OCI-LY7 (cell line): ENCODE measurements at regions not wholly inside any gene's neighbourhood (a gene's known extent, or its start where the extent isn't known, plus 50 kb on each side); places are given as distances from the start of the nearest gene placed in this dataset.

Source experiments
- BruUV-seq: library from RNA; stranded (reverse); fragments of 400-500 nt; replicated peaks from 2 replicates; lab custom pipeline; 2021; lab: Mats Ljungman, UMichigan
- CTCF ChIA-PET: fragments of 300-600 bp; sonication (Branson Sonifier 250); formaldehyde crosslinking; loops from one replicate; lab custom pipeline; 2022; ENCODE audit warnings: antibody characterized with exemption; ENCODE audit not compliant: unreplicated experiment; lab: Charles Lee
- POLR2A ChIA-PET: fragments of 300-600 bp; sonication (Branson Sonifier 250); formaldehyde crosslinking; loops from one replicate; lab custom pipeline; 2022; ENCODE audit warnings: antibody characterized with exemption; lab: Charles Lee
- DNase-seq: peaks from one replicate; pipeline ENCODE4 v3.0.0-alpha.2; 2015; ENCODE audit warnings: low spot score
- H2AFZ ChIP-seq: fragments of 200-600 bp; sonication (generic), shearing (Covaris generic); 2 replicates; pipeline ENCODE4 v1.6.1; 2014; ENCODE audit warnings: mild to moderate bottlenecking, antibody characterized with exemption, low read length, moderate library complexity
- H3K27ac ChIP-seq: fragments of 200-600 bp; sonication (generic); 2 replicates; pipeline ENCODE4 v1.5.1; 2014; ENCODE audit warnings: mixed run types, low read depth, mild to moderate bottlenecking, moderate library complexity, low read length, inconsistent platforms; ENCODE audit not compliant: poor library complexity, severe bottlenecking
- H3K36me3 ChIP-seq: fragments of 200-600 bp; sonication (generic); 2 replicates; pipeline ENCODE4 v1.6.1; 2014; ENCODE audit warnings: mild to moderate bottlenecking, antibody characterized with exemption, low read length, moderate library complexity, mixed read lengths; ENCODE audit not compliant: insufficient read depth
- H3K4me1 ChIP-seq: fragments of 200-600 bp; sonication (generic); 2 replicates; pipeline ENCODE4 v1.5.1; 2014; ENCODE audit warnings: mild to moderate bottlenecking, low read length; ENCODE audit not compliant: insufficient read depth, poor library complexity, severe bottlenecking
- H3K4me2 ChIP-seq: fragments of 200-600 bp; sonication (generic); 2 replicates; pipeline ENCODE4 v1.6.1; 2014; ENCODE audit warnings: mild to moderate bottlenecking, low read length
- H3K4me3 ChIP-seq: fragments of 200-600 bp; sonication (generic); 2 replicates; pipeline ENCODE4 v1.5.1; 2014; ENCODE audit warnings: mild to moderate bottlenecking, low read depth, low read length; ENCODE audit not compliant: poor library complexity, severe bottlenecking
- H3K79me2 ChIP-seq: fragments of 200-600 bp; sonication (generic); 2 replicates; pipeline ENCODE4 v1.6.1; 2016; ENCODE audit warnings: low read depth, mild to moderate bottlenecking, low read length, moderate library complexity, mixed read lengths; ENCODE audit not compliant: insufficient read depth
- H3K9me2 ChIP-seq: fragments of 200-600 bp; sonication (generic); 2 replicates; pipeline ENCODE4 v1.6.1; 2016; ENCODE audit warnings: mild to moderate bottlenecking, low read length, mixed read lengths; ENCODE audit not compliant: insufficient read depth
- H3K9me3 ChIP-seq: fragments of 200-600 bp; sonication (generic); 2 replicates; pipeline ENCODE4 v1.6.1; 2014; ENCODE audit warnings: mild to moderate bottlenecking, mixed run types, low read length, mixed read lengths
- H4K20me1 ChIP-seq: fragments of 200-600 bp; sonication (generic); 2 replicates; pipeline ENCODE4 v1.6.1; 2014; ENCODE audit warnings: mild to moderate bottlenecking, antibody characterized with exemption, low read length, moderate library complexity, mixed read lengths; ENCODE audit not compliant: insufficient read depth
- EZH2phosphoT487 ChIP-seq: fragments of 200-600 bp; sonication (generic); IDR thresholded peaks from 2 replicates; pipeline ENCODE4 v1.6.1; 2018; ENCODE audit warnings: low read depth, borderline replicate concordance, mild to moderate bottlenecking, mixed run types, antibody characterized with exemption, low read length, moderate library complexity, mixed read lengths
- intact Hi-C: fragments of 100-400 bp; cut with micrococcal nuclease; formaldehyde crosslinking; loops from one replicate; pipeline ENCODE4 v1.10.0; 2022; ENCODE audit not compliant: unreplicated experiment
- TF ChIP-seq, protein P1 (sequence below): fragments of 200-600 bp; sonication (generic); conservative IDR thresholded peaks from 2 replicates; pipeline ENCODE4 v1.5.1; 2014; ENCODE audit warnings: mild to moderate bottlenecking, antibody characterized with exemption, low read length, moderate library complexity, mixed read lengths

GRCh38 chr2:216261042-216261537 is 111.2 kb downstream of the MARCHF4 start:
- Histone ChIP-seq H3K4me2 (no peak overlapping the region), H2AFZ (no peak overlapping the region), H3K36me3 (no peaks in the 10 kb centered on the region), H3K4me3 (no peak overlapping the region), H3K79me2 (no peaks in the 10 kb centered on the region), H3K9me2 (no peaks in the 10 kb centered on the region), H4K20me1 (no peaks in the 10 kb centered on the region), H3K9me3 (no peaks in the 10 kb centered on the region), H3K4me1 (no peaks in the 10 kb centered on the region), H3K27ac (no peak overlapping the region)
- no peak for TF ChIP-seq EZH2phosphoT487
- TF ChIP-seq, protein P1, sequence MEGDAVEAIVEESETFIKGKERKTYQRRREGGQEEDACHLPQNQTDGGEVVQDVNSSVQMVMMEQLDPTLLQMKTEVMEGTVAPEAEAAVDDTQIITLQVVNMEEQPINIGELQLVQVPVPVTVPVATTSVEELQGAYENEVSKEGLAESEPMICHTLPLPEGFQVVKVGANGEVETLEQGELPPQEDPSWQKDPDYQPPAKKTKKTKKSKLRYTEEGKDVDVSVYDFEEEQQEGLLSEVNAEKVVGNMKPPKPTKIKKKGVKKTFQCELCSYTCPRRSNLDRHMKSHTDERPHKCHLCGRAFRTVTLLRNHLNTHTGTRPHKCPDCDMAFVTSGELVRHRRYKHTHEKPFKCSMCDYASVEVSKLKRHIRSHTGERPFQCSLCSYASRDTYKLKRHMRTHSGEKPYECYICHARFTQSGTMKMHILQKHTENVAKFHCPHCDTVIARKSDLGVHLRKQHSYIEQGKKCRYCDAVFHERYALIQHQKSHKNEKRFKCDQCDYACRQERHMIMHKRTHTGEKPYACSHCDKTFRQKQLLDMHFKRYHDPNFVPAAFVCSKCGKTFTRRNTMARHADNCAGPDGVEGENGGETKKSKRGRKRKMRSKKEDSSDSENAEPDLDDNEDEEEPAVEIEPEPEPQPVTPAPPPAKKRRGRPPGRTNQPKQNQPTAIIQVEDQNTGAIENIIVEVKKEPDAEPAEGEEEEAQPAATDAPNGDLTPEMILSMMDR, result no peak
- ChIA-PET POLR2A (no interaction called here), CTCF (no interaction called here)
- intact Hi-C loops, result no loop called here
- no TSS peak for BruUV-seq
- no peak for DNase-seq

DNA sequence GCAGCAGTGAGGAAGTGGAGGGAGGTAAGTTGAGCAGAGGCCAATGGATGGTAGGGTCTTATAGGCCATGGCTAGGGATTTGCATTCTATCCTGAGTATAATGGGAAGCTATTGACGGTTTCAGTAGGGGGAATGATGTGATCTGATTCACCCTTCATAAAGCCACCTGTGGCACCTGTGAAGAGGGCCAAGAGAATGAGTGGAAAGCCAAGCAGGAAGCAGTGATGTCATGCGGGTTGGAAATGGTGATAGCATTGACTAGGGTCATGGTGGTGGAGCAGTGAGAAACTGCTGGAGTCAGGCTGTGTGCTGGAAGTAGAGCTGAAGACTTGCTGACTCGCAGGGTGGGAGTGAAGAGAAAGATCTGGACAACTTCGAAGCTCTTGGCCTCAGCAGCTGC is 111.7 kb downstream of the MARCHF4 start:
- TF ChIP-seq EZH2phosphoT487, result no peak
- no peak for DNase-seq
- H3K4me1 ChIP-seq, result no peaks in the 10 kb centered on the region
- POLR2A ChIA-PET, result no interaction called here
- no peaks in the 10 kb centered on the region for H3K9me2 ChIP-seq
- H3K36me3 ChIP-seq, result no peaks in the 10 kb centered on the region
- no peaks in the 10 kb centered on the region for H4K20me1 ChIP-seq
- H3K4me2 ChIP-seq, result no peak overlapping the region
- no peak overlapping the region for H3K27ac ChIP-seq
- intact Hi-C loops, result no loop called here
- no peaks in the 10 kb centered on the region for H3K79me2 ChIP-seq
- H3K4me3 ChIP-seq, result no peak overlapping the region
- no peaks in the 10 kb centered on the region for H3K9me3 ChIP-seq
- no peak overlapping the region for H2AFZ ChIP-seq
- no TSS peak for BruUV-seq
- CTCF ChIA-PET, result no interaction called here

GRCh38 chr2:216259081-216259480 is 113.2 kb downstream of the MARCHF4 start:
- no peak overlapping the region for H3K27ac ChIP-seq
- ChIA-PET CTCF (no interaction called here), POLR2A (no interaction called here)
- no peaks in the 10 kb centered on the region for H3K9me3 ChIP-seq
- no peaks in the 10 kb centered on the region for H3K79me2 ChIP-seq
- no peaks in the 10 kb centered on the region for H4K20me1 ChIP-seq
- no peak for DNase-seq
- TF ChIP-seq EZH2phosphoT487, result no peak
- TF ChIP-seq, protein P1, result no peak
- H3K9me2 ChIP-seq, result no peaks in the 10 kb centered on the region
- intact Hi-C loops, result no loop called here
- no peak overlapping the region for H3K4me2 ChIP-seq
- H3K36me3 ChIP-seq, result no peaks in the 10 kb centered on the region
- H2AFZ ChIP-seq, result no peak overlapping the region
- no peaks in the 10 kb centered on the region for H3K4me1 ChIP-seq
- BruUV-seq, result no TSS peak
- no peak overlapping the region for H3K4me3 ChIP-seq
